Adipocyte (in vitro differentiated cells): ENCODE measurements at regions not wholly inside any gene's neighbourhood (a gene's known extent, or its start where the extent isn't known, plus 50 kb on each side); places are given as distances from the start of the nearest gene placed in this dataset.

Experiments used
- DNase-seq: peaks from one replicate; pipeline ENCODE4 v3.0.0-alpha.2; 2015; ENCODE audit warnings: low read depth
- H3K27me3 ChIP-seq: replicated peaks from 2 replicates; pipeline ENCODE4 v1.7.0; 2013; ENCODE audit warnings: mild to moderate bottlenecking, low read length, moderate library complexity; ENCODE audit not compliant: control insufficient read depth, insufficient read depth
- H3K36me3 ChIP-seq: 2 replicates; pipeline ENCODE4 v1.7.0; 2013; ENCODE audit warnings: low read length, mild to moderate bottlenecking, moderate library complexity; ENCODE audit not compliant: control insufficient read depth, insufficient read depth, severe bottlenecking
- H3K4me1 ChIP-seq: 2 replicates; pipeline ENCODE4 v1.7.0; 2013; ENCODE audit warnings: mild to moderate bottlenecking, low read length, moderate library complexity; ENCODE audit not compliant: control insufficient read depth, insufficient read depth
- H3K4me3 ChIP-seq: 2 replicates; pipeline ENCODE4 v1.7.0; 2013; ENCODE audit warnings: mild to moderate bottlenecking, low read length, moderate library complexity
- H3K9ac ChIP-seq: 2 replicates; pipeline ENCODE4 v1.7.0; 2013; ENCODE audit warnings: mild to moderate bottlenecking, low read length, moderate library complexity
- H3K9me3 ChIP-seq: 2 replicates; pipeline ENCODE4 v1.7.0; 2013; ENCODE audit warnings: mild to moderate bottlenecking, low read length, moderate library complexity; ENCODE audit not compliant: control insufficient read depth

DNA sequence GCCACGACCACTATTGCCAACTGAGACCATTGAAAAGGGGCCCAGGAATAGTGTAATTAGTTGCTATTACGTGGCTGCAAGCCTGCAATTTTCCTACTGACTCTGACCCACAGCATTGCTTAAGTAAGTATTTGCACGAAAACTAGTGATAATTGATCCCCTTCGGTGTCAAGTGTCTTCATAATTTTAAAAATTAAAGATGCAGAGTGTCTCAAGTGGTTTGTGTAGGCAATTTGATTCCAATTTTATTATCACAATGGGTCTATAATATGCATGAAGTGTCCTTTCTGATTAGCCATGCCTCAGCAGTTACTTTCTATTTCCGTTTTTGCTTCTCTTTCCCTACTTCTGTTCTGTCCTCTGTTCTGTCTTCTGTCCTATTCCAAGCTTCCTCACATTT, 259.2 kb downstream of the C3orf38 start:
- H3K36me3 ChIP-seq, result no peaks in the 10 kb centered on the region
- no peak overlapping the region for H3K9ac ChIP-seq
- H3K9me3 ChIP-seq, result peaks cover 3% of the 10 kb centered on the region
- no peaks in the 10 kb centered on the region for H3K4me1 ChIP-seq
- no peak for DNase-seq
- no peaks in the 10 kb centered on the region for H3K27me3 ChIP-seq
- no peak overlapping the region for H3K4me3 ChIP-seq

DNA sequence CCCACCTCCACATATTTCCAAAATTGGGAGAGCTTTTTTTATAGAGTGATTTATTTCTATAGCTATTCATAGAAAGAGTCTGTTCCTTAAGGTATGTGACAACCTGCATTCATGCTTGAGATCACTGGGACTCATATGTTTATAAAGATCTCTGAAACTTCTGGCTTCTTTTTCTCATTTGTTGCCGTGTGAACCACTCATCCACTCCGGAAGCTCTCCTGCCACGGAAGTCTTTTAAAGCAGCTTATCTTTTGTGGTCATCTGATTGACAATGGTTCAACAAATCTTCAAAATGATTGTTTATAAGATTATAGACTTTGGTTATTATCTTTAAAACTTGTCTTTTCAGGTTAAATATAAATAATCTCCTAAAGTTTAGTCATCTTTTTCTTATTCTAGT, 260.5 kb downstream of the C3orf38 start:
- DNase-seq, result no peak
- H3K27me3 ChIP-seq, result no peaks in the 10 kb centered on the region
- no peaks in the 10 kb centered on the region for H3K36me3 ChIP-seq
- H3K4me1 ChIP-seq, result no peaks in the 10 kb centered on the region
- H3K9ac ChIP-seq, result no peak overlapping the region
- no peaks in the 10 kb centered on the region for H3K9me3 ChIP-seq
- H3K4me3 ChIP-seq, result no peak overlapping the region

- no peaks in the 10 kb centered on the region for H3K27me3 ChIP-seq
- H3K9me3 ChIP-seq, result no peaks in the 10 kb centered on the region
- H3K9ac ChIP-seq, result no peak overlapping the region
- DNase-seq, result no peak
- H3K4me3 ChIP-seq, result no peak overlapping the region
- H3K4me1 ChIP-seq, result no peaks in the 10 kb centered on the region
- no peaks in the 10 kb centered on the region for H3K36me3 ChIP-seq
Observed at GRCh38 chr3:88412346-88412745, 262.6 kb downstream of the C3orf38 start.

- Histone ChIP-seq H3K27me3 (no peaks in the 10 kb centered on the region), H3K36me3 (no peaks in the 10 kb centered on the region), H3K9ac (no peak overlapping the region), H3K9me3 (no peaks in the 10 kb centered on the region), H3K4me3 (no peak overlapping the region), H3K4me1 (no peaks in the 10 kb centered on the region)
- DNase-seq, result no peak
Observed at GRCh38 chr3:88416436-88416835, 266.7 kb downstream of the C3orf38 start.

DNA sequence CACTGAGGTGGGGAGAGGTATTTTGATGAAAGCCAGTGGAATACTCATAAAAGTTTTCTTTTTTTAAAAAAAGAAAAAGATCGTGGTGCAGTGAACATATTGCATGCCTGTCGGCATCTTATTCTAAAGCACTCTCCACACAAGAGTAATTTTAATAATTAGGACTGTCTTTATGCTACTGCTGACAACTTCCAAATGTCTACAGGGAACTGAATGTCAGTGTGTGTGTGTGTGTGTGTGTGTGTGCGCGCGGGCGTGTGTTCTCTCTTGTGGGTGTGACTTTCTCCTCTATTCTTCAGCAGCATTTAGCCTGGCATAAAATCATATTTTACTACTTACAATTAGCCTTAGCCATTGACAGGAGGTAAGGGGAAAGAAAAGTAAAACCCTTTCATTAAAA, 268.5 kb downstream of the C3orf38 start:
- H3K36me3 ChIP-seq, result no peaks in the 10 kb centered on the region
- H3K27me3 ChIP-seq, result no peaks in the 10 kb centered on the region
- no peak for DNase-seq
- no peak overlapping the region for H3K4me3 ChIP-seq
- no peak overlapping the region for H3K9ac ChIP-seq
- no peaks in the 10 kb centered on the region for H3K4me1 ChIP-seq
- no peaks in the 10 kb centered on the region for H3K9me3 ChIP-seq

DNA sequence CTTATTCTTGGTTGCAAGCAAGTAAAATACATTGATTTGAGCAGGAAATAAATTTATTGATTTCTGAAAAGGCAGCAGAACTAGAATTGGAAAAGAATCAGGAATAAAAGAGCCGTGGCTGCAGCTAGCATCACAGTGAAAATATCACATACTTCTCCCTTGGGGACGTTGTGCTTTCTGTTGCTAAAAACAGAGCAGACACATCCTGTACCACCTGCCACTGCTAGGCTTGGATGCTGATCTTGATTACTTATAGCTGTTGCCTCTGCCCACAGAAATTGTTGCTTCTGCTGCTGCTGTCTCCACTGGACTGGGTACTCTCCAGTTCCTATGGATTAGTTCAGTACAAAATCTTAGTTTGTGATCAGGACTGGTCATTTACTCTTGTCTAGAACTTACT, 283.8 kb downstream of the C3orf38 start:
- H3K4me1 ChIP-seq, result no peaks in the 10 kb centered on the region
- DNase-seq, result no peak
- no peak overlapping the region for H3K4me3 ChIP-seq

DNA sequence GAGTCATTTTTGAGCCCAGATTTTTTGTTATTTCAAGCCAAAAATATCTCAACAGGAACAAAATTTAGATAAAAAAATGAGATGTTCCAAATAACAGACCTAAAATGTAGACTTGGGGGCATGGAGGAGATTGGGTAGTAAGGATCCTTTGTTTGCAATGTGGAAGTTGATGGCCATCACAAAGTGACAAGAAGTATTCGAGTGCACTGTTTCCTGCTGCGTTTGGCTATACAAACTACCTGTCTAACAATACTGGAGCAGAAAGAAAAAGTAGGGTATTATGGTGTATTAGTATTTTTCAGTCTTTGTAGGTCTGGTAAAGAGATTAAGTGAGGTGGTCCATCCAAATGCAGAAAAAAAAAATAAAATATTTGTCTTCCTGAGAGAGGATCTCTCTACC, 284.2 kb downstream of the C3orf38 start:
- no peak overlapping the region for H3K9ac ChIP-seq
- no peak for DNase-seq
- no peaks in the 10 kb centered on the region for H3K36me3 ChIP-seq
- H3K4me1 ChIP-seq, result no peaks in the 10 kb centered on the region
- no peak overlapping the region for H3K4me3 ChIP-seq
- H3K27me3 ChIP-seq, result no peaks in the 10 kb centered on the region
- H3K9me3 ChIP-seq, result no peaks in the 10 kb centered on the region

More for the DNA sequence above, 283.8 kb downstream of the C3orf38 start:
- no peak overlapping the region for H3K9ac ChIP-seq
- H3K27me3 ChIP-seq, result no peaks in the 10 kb centered on the region
- H3K36me3 ChIP-seq, result no peaks in the 10 kb centered on the region
- no peaks in the 10 kb centered on the region for H3K9me3 ChIP-seq

DNA sequence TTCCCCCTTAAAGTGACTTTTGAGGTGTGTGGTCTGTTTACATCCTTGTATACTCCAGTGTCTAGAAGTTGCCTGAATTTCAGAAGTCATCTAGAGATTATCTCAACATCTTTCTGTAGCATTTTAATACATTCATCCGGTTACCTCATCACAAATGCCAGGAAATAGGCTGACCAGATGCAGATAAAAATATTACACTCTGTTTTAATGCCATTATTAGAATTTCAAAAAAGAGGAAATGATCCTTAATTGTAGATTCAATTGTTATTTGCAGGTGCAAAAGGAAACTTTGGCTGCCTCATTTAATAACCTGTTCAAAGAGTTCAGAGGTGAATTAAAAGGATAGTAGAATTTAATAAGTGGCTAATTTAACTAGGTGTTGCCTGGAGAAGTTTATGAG, 290.9 kb downstream of the C3orf38 start:
- H3K4me1 ChIP-seq, result no peaks in the 10 kb centered on the region
- no peak for DNase-seq
- H3K9ac ChIP-seq, result no peak overlapping the region
- no peak overlapping the region for H3K4me3 ChIP-seq
- H3K9me3 ChIP-seq, result no peaks in the 10 kb centered on the region
- H3K27me3 ChIP-seq, result no peaks in the 10 kb centered on the region
- no peaks in the 10 kb centered on the region for H3K36me3 ChIP-seq

- Histone ChIP-seq H3K36me3 (no peaks in the 10 kb centered on the region), H3K4me1 (no peaks in the 10 kb centered on the region), H3K4me3 (no peak overlapping the region), H3K9ac (no peak overlapping the region), H3K9me3 (no peaks in the 10 kb centered on the region), H3K27me3 (no peaks in the 10 kb centered on the region)
- no peak for DNase-seq
Observed at GRCh38 chr3:88443066-88443465, 293.3 kb downstream of the C3orf38 start.

DNA sequence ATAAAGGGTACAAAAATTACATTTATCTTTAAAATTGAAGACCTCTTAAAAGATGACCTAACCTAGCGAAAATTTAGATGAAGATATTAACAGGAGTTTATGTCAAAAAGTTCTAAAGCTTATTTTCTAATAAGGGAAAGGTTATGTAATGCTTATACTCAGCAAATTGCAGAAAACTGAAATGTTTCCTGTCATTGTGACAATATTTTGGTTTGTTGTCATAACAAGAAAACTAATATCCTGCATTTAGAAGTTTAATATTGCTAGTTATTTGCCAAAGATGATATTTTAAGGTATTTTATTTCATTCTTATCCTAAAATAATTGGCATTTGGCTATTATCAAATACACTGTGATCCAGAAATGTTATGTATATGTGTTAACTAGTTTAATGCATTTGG, 294.5 kb downstream of the C3orf38 start:
- H3K9ac ChIP-seq, result no peak overlapping the region
- no peak for DNase-seq
- no peaks in the 10 kb centered on the region for H3K27me3 ChIP-seq
- H3K36me3 ChIP-seq, result no peaks in the 10 kb centered on the region
- no peaks in the 10 kb centered on the region for H3K9me3 ChIP-seq
- H3K4me3 ChIP-seq, result no peak overlapping the region
- no peaks in the 10 kb centered on the region for H3K4me1 ChIP-seq

DNA sequence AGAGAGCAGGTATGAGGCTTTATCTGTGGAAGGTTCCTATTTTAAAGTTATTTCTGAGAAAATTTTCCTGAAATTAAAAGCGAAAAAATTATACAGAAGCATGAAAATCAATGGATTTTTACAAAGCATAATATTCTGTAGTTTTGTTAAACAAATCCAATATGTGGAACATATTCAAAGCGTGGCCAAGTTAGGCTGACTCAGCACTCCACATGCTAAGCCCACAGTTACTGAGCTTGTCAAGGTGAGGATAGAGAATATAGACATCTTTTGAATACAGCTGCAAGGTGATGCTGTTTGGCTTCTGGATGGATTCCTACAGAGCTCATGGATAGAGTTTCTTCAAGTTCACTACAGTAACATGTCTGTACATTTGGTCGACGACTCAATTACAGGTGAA, 302.5 kb downstream of the C3orf38 start:
- no peak for DNase-seq
- H3K27me3 ChIP-seq, result no peaks in the 10 kb centered on the region
- H3K9me3 ChIP-seq, result no peaks in the 10 kb centered on the region
- no peak overlapping the region for H3K4me3 ChIP-seq
- no peak overlapping the region for H3K9ac ChIP-seq
- no peaks in the 10 kb centered on the region for H3K36me3 ChIP-seq
- H3K4me1 ChIP-seq, result no peaks in the 10 kb centered on the region

DNA sequence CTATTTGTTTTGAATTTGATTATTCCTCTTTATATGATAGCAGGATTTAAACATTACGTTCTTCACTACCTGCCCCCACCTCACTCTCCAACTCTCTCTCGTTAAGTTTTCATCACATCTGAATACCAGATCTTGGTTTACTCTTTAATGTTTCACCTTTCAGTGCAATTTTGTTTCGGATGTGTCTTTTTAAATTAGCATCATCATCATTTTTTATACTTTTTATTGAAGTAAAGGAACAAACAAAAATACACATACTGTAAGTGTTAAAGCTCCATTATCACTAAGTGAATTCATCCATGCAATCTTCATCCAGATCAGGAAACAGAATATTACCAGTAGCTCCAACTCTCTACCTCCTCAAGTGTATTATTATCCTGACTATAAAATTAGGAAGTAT, 310.6 kb downstream of the C3orf38 start:
- Histone ChIP-seq H3K27me3 (no peaks in the 10 kb centered on the region), H3K4me1 (no peaks in the 10 kb centered on the region), H3K4me3 (no peak overlapping the region), H3K9me3 (no peaks in the 10 kb centered on the region), H3K9ac (no peak overlapping the region), H3K36me3 (no peaks in the 10 kb centered on the region)
- no peak for DNase-seq
